HepG2 (cell line): ENCODE measurements at regions not wholly inside any gene's neighbourhood (a gene's known extent, or its start where the extent isn't known, plus 50 kb on each side); places are given as distances from the start of the nearest gene placed in this dataset.

ENCODE experiments used
- FOXA1 ChIP-seq, 2 experiments: fragments of 450-650 bp in 1 of 2; sonication (generic) in 1 of 2; formaldehyde crosslinking in 1 of 2; IDR thresholded peaks; 2 replicates each; pipeline versions ENCODE4 v1.4.0 to v1.6.1; 2016 to 2020; ENCODE audit warnings: missing genetic modification reagents in 1 of 2
- FOXJ3 ChIP-seq: sonication (generic); formaldehyde crosslinking; IDR thresholded peaks from 2 replicates; pipeline ENCODE4 v1.4.0; 2020; ENCODE audit warnings: missing genetic modification reagents, mild to moderate bottlenecking, borderline replicate concordance
- HNF4A ChIP-seq: sonication (generic); formaldehyde crosslinking; IDR thresholded peaks from 2 replicates; pipeline ENCODE4 v1.4.0; 2020; ENCODE audit warnings: missing genetic modification reagents
- NFYB ChIP-seq: sonication (generic); formaldehyde crosslinking; IDR thresholded peaks from 2 replicates; pipeline ENCODE4 v1.4.0; 2020; ENCODE audit warnings: missing genetic modification reagents
- NKX3-1 ChIP-seq: sonication (generic); formaldehyde crosslinking; IDR thresholded peaks from 2 replicates; pipeline ENCODE4 v1.5.0; 2020; ENCODE audit warnings: missing genetic modification reagents
- NR2F6 ChIP-seq, 2 experiments: IDR thresholded peaks; 2 replicates each; pipeline ENCODE4 v1.6.1; 2016; ENCODE audit warnings: antibody characterized with exemption in 1 of 2, mild to moderate bottlenecking in 1 of 2
- PCBP2 ChIP-seq: fragments of 200-400 bp; formaldehyde crosslinking; optimal IDR thresholded peaks from 2 replicates; pipeline ENCODE3; 2018; ENCODE audit warnings: low read length, low read depth; ENCODE audit not compliant: poor library complexity, severe bottlenecking
- POGZ ChIP-seq: sonication (generic); formaldehyde crosslinking; IDR thresholded peaks from 2 replicates; pipeline ENCODE4 v1.4.0; 2020; ENCODE audit warnings: mild to moderate bottlenecking, missing genetic modification reagents
- RXRB ChIP-seq: IDR thresholded peaks from 2 replicates; pipeline ENCODE4 v1.6.1; 2016; ENCODE audit warnings: borderline replicate concordance, missing genetic modification reagents, missing compliant biosample characterization
- SALL1 ChIP-seq: sonication (generic); formaldehyde crosslinking; IDR thresholded peaks from 2 replicates; pipeline ENCODE4 v1.8.0; 2022; ENCODE audit warnings: mild to moderate bottlenecking, missing genetic modification reagents
- SCMH1 ChIP-seq: sonication (generic); formaldehyde crosslinking; IDR thresholded peaks from 2 replicates; pipeline ENCODE4 v1.9.0; 2021; ENCODE audit warnings: missing genetic modification reagents, mild to moderate bottlenecking, borderline replicate concordance
- ZFYVE20 ChIP-seq: sonication (generic); formaldehyde crosslinking; IDR thresholded peaks from 2 replicates; pipeline ENCODE4 v1.8.0; 2023; ENCODE audit warnings: low read depth, mild to moderate bottlenecking, moderate library complexity, missing genetic modification reagents, borderline replicate concordance
- ZNF317 ChIP-seq: sonication (generic); formaldehyde crosslinking; IDR thresholded peaks from 2 replicates; pipeline ENCODE4 v1.5.0; 2020; ENCODE audit warnings: mild to moderate bottlenecking, missing genetic modification reagents
- ZNF724P ChIP-seq: sonication (generic); formaldehyde crosslinking; IDR thresholded peaks from 2 replicates; pipeline ENCODE4 v1.8.0; 2022; ENCODE audit warnings: missing genetic modification reagents, borderline replicate concordance
- TF ChIP-seq, protein P1 (sequence below): IDR thresholded peaks from 2 replicates; pipeline ENCODE4 v1.6.1; 2016
- TF ChIP-seq, protein P2 (sequence below): sonication (generic); formaldehyde crosslinking; IDR thresholded peaks from 2 replicates; pipeline ENCODE4 v1.4.0; 2020; ENCODE audit warnings: missing genetic modification reagents
- TF ChIP-seq, protein P3 (sequence below): sonication (generic); formaldehyde crosslinking; conservative IDR thresholded peaks from 2 replicates; pipeline ENCODE4 v1.4.0; 2020; ENCODE audit warnings: mild to moderate bottlenecking, missing genetic modification reagents, moderate library complexity

DNA sequence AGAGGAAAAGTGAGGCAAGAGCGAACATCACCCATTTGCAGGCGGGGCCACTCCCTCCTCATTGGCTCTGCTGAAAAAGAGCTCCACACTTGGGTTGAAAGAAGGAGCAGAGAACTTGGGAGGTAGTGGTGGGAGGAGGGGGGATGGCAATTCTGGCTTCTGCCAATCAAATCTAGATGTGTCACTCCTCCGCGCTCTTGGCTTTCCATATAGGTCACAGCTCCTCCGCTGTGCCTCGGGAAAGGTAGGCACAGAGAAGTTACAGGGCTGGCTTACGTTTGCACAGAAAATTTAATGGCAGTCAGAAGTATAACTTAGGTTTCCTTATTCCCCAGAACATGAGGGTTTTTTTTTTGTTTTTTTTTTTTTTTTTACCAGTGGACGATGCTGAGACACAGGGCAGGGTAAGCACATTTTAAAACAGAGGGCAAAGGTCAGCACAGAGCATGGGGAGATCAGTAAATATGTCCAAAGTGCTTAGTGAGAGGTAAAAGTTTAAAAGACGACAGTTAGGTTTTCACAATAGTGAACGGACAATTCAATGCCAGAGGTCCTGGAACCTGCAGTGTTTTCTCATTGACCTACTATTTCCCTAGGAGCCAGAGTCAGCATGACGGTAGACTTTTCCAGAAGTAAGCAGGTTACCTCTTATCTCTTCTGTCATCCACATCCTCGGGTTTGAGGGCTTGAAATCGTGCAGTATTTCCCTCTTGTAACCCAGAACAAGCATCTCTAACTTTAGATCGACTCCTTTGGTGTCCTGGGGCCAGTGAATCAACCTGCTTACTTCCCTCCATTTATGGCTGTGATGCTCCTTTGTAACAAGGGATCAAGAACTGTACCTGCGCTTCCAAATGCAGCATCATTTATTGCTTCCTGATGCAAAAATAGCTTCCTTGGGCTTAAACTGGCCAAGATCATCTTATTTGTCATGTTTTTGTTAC, 258.9 kb upstream of the PROX1 start (continued):
- 0 out of 2 replicates have a peak, but pooled peaks have one; percentile 45 for TF ChIP-seq ZNF317 (CRISPR knock-in tag)
- TF ChIP-seq FOXA1 (IDR thresholded peaks at IDR 0.05): no peak
- TF ChIP-seq FOXA1 (CRISPR knock-in tag; IDR thresholded peaks at IDR 0.05): peak; percentile 40; the same call in 1 of the 2 replicates
- peak; percentile 61; the same call in 1 of the 2 replicates for TF ChIP-seq FOXJ3 (CRISPR knock-in tag)
- TF ChIP-seq, protein P1, sequence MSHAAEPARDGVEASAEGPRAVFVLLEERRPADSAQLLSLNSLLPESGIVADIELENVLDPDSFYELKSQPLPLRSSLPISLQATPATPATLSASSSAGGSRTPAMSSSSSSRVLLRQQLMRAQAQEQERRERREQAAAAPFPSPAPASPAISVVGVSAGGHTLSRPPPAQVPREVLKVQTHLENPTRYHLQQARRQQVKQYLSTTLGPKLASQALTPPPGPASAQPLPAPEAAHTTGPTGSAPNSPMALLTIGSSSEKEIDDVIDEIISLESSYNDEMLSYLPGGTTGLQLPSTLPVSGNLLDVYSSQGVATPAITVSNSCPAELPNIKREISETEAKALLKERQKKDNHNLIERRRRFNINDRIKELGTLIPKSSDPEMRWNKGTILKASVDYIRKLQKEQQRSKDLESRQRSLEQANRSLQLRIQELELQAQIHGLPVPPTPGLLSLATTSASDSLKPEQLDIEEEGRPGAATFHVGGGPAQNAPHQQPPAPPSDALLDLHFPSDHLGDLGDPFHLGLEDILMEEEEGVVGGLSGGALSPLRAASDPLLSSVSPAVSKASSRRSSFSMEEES (CRISPR knock-in tag): no peak
- TF ChIP-seq, protein P2, sequence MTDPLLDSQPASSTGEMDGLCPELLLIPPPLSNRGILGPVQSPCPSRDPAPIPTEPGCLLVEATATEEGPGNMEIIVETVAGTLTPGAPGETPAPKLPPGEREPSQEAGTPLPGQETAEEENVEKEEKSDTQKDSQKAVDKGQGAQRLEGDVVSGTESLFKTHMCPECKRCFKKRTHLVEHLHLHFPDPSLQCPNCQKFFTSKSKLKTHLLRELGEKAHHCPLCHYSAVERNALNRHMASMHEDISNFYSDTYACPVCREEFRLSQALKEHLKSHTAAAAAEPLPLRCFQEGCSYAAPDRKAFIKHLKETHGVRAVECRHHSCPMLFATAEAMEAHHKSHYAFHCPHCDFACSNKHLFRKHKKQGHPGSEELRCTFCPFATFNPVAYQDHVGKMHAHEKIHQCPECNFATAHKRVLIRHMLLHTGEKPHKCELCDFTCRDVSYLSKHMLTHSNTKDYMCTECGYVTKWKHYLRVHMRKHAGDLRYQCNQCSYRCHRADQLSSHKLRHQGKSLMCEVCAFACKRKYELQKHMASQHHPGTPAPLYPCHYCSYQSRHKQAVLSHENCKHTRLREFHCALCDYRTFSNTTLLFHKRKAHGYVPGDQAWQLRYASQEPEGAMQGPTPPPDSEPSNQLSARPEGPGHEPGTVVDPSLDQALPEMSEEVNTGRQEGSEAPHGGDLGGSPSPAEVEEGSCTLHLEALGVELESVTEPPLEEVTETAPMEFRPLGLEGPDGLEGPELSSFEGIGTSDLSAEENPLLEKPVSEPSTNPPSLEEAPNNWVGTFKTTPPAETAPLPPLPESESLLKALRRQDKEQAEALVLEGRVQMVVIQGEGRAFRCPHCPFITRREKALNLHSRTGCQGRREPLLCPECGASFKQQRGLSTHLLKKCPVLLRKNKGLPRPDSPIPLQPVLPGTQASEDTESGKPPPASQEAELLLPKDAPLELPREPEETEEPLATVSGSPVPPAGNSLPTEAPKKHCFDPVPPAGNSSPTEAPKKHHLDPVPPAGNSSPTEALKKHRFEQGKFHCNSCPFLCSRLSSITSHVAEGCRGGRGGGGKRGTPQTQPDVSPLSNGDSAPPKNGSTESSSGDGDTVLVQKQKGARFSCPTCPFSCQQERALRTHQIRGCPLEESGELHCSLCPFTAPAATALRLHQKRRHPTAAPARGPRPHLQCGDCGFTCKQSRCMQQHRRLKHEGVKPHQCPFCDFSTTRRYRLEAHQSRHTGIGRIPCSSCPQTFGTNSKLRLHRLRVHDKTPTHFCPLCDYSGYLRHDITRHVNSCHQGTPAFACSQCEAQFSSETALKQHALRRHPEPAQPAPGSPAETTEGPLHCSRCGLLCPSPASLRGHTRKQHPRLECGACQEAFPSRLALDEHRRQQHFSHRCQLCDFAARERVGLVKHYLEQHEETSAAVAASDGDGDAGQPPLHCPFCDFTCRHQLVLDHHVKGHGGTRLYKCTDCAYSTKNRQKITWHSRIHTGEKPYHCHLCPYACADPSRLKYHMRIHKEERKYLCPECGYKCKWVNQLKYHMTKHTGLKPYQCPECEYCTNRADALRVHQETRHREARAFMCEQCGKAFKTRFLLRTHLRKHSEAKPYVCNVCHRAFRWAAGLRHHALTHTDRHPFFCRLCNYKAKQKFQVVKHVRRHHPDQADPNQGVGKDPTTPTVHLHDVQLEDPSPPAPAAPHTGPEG (CRISPR knock-in tag): no peak
- TF ChIP-seq NR2F6 (IDR thresholded peaks at IDR 0.05): peak; percentile 90
- TF ChIP-seq NR2F6 (CRISPR knock-in tag; IDR thresholded peaks at IDR 0.05): peak; percentile 93
- no peak for TF ChIP-seq ZFYVE20 (CRISPR knock-in tag)
- no peak for TF ChIP-seq NFYB
- TF ChIP-seq NKX3-1 (CRISPR knock-in tag): no peak
- TF ChIP-seq SALL1 (CRISPR knock-in tag): peak; percentile 37; the same call in 1 of the 2 replicates
- peak; percentile 90 for TF ChIP-seq HNF4A (CRISPR knock-in tag)
- TF ChIP-seq POGZ (CRISPR knock-in tag): peak; percentile 75
- TF ChIP-seq, protein P3, sequence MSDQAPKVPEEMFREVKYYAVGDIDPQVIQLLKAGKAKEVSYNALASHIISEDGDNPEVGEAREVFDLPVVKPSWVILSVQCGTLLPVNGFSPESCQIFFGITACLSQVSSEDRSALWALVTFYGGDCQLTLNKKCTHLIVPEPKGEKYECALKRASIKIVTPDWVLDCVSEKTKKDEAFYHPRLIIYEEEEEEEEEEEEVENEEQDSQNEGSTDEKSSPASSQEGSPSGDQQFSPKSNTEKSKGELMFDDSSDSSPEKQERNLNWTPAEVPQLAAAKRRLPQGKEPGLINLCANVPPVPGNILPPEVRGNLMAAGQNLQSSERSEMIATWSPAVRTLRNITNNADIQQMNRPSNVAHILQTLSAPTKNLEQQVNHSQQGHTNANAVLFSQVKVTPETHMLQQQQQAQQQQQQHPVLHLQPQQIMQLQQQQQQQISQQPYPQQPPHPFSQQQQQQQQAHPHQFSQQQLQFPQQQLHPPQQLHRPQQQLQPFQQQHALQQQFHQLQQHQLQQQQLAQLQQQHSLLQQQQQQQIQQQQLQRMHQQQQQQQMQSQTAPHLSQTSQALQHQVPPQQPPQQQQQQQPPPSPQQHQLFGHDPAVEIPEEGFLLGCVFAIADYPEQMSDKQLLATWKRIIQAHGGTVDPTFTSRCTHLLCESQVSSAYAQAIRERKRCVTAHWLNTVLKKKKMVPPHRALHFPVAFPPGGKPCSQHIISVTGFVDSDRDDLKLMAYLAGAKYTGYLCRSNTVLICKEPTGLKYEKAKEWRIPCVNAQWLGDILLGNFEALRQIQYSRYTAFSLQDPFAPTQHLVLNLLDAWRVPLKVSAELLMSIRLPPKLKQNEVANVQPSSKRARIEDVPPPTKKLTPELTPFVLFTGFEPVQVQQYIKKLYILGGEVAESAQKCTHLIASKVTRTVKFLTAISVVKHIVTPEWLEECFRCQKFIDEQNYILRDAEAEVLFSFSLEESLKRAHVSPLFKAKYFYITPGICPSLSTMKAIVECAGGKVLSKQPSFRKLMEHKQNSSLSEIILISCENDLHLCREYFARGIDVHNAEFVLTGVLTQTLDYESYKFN: peak; percentile 81
- no peak for TF ChIP-seq SCMH1 (CRISPR knock-in tag)
- peak; percentile 37; the same call in 1 of the 2 replicates for TF ChIP-seq RXRB (CRISPR knock-in tag)
- no peak for TF ChIP-seq PCBP2
- TF ChIP-seq ZNF724P (CRISPR knock-in tag): no peak
